ENCODE measurements at regions not wholly inside any gene's neighbourhood (a gene's known extent, or its start where the extent isn't known, plus 50 kb on each side); places are given as distances from the start of the nearest gene placed in this dataset.

DNA sequence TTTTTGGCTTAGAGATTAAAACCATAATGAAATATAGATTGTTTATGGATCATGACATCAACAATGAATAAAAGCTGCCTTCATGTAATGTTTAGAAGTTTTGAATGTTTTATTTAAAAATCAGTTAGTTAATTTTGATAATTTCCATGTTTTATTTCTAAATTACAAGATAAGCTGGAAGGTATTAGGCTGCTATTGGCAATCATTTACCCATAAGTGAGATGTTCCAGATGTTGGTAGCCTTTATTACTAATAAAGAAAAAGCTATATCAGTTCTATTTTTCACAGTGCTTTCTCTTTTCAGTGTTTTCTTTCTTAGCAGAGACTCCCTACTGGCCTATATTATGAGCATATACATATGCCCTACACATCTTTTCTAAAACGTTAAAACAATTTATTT is 347.0 kb downstream of the CSNK1G3 start:
- intact Hi-C loops (cut with DNase I, micrococcal nuclease), result no loop called here
- no peak for DNase-seq
- Histone ChIP-seq H3K36me3 (ENCODE audit: low read depth) (no peaks in the 10 kb centered on the region), H3K4me1 (ENCODE audit: low read depth) (no peaks in the 10 kb centered on the region), H3K4me3 (no peak overlapping the region), H3K9me3 (no peaks in the 10 kb centered on the region)
- TF ChIP-seq, protein P1, sequence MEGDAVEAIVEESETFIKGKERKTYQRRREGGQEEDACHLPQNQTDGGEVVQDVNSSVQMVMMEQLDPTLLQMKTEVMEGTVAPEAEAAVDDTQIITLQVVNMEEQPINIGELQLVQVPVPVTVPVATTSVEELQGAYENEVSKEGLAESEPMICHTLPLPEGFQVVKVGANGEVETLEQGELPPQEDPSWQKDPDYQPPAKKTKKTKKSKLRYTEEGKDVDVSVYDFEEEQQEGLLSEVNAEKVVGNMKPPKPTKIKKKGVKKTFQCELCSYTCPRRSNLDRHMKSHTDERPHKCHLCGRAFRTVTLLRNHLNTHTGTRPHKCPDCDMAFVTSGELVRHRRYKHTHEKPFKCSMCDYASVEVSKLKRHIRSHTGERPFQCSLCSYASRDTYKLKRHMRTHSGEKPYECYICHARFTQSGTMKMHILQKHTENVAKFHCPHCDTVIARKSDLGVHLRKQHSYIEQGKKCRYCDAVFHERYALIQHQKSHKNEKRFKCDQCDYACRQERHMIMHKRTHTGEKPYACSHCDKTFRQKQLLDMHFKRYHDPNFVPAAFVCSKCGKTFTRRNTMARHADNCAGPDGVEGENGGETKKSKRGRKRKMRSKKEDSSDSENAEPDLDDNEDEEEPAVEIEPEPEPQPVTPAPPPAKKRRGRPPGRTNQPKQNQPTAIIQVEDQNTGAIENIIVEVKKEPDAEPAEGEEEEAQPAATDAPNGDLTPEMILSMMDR (IDR thresholded peaks at IDR 0.05), result no peak
- no peak for ATAC-seq

DNA sequence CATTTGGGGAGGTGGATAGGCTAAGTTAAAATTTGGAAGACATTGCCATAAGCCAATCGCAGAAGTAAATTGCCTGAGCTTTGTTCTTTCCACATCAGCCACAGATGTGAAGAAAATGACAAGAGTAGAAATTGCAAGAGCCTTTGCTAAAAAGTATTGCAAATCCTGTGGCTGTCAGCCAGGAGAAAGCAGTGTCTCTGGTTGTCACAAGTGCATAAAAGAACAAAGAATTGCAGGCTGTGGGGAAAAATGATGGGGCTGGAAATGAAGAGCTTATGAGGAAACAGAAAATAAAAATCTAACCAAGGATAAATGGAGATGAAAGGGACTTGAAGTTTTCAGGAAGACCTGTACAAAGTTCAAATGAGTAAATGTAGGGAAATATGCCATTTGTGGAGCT is 344.8 kb downstream of the CSNK1G3 start:
- Histone ChIP-seq H3K4me1 (ENCODE audit: low read depth) (no peaks in the 10 kb centered on the region), H3K9me3 (no peaks in the 10 kb centered on the region), H3K4me3 (no peak overlapping the region), H3K36me3 (ENCODE audit: low read depth) (no peaks in the 10 kb centered on the region)
- DNase-seq (no peak), ATAC-seq (no peak)
- intact Hi-C loops (cut with DNase I, micrococcal nuclease), result no loop called here
- TF ChIP-seq, protein P1 (IDR thresholded peaks at IDR 0.05), result no peak

DNA sequence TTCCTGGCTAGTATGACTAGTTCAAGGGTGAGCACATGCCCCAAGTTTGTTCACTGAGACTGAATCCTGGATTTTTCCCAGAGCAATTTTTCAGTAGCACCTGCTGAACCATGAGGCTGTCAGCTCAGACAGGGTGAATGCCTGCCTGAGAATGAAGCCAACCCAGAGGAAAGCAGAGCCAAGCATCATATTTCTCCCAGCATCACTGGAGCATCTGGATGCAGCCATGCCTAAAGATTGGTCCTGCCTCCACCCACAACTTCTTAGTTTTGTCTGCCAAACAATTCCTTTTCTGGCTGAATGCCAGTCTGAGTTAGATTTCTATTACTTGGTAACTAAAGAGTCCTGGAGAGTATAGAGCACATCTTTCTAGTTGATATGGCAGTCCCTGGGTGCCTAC is 343.6 kb downstream of the CSNK1G3 start:
- DNase-seq (no peak), ATAC-seq (no peak)
- no peaks in the 10 kb centered on the region for H3K36me3 ChIP-seq (ENCODE audit: low read depth)
- no peaks in the 10 kb centered on the region for H3K9me3 ChIP-seq
- intact Hi-C loops (cut with DNase I, micrococcal nuclease), result no loop called here
- H3K4me3 ChIP-seq, result no peak overlapping the region
- TF ChIP-seq, protein P1 (IDR thresholded peaks at IDR 0.05), result no peak
- no peaks in the 10 kb centered on the region for H3K4me1 ChIP-seq (ENCODE audit: low read depth)

DNA sequence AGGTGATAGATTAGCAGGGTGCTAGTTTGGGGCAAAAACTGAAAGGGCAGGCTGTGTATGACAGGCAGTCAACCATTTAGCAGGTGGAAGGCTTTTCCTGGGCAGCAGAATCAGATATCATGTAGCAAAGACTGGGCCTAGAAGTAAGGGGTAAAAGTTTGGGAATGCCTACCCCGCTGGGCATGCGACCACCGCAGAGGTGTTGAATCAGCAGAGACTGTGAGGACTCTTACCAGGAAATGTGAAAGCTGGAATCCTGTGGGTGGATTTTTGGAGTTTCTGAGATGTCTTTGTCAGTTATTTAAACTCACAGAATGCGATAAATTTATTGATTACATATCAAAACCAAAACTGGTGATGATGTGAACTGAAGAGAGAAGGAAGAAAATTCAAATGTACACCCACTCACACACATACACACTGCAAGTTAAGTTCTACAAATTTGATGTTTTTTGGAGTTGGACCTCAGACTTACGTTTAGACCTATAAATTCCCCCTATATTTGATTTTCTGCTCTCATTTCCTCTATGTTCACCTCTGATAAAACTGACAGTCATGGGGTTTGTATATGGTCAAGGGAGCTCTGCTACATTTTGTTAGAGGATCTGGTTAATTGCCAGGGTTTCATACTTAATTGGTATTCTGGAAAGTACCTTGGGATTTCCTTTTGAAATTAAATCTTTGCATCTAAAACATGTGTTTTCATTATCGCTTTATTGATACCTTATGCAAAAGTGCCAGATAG is 333.6 kb downstream of the CSNK1G3 start:
- no peaks in the 10 kb centered on the region for H3K4me1 ChIP-seq (ENCODE audit: low read depth)
- H3K36me3 ChIP-seq (ENCODE audit: low read depth), result no peaks in the 10 kb centered on the region
- TF ChIP-seq, protein P1 (IDR thresholded peaks at IDR 0.05), result no peak
- intact Hi-C loops (cut with DNase I, micrococcal nuclease), result no loop called here
- H3K4me3 ChIP-seq, result no peak overlapping the region
- no peak for DNase-seq
- no peak for ATAC-seq
- H3K9me3 ChIP-seq, result no peaks in the 10 kb centered on the region

DNA sequence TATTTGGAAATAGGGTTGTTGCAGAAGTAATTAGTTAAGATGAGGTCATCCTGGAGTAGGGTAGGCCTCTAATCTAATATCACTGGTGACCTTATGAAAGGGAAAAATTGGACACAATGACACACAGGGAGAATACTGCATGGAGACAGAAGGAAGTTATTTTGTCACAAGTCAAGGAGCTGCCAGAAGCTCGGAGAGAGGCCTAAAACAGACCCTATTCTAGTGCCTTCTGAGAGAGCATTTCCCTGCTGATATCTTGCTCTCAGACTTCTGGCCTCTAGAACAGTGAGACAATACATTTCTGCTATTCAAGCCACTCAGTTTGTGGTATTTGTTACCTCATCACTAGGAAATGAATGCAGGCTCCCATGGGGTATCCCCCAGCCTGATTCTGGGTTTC is 332.9 kb downstream of the CSNK1G3 start:
- no peaks in the 10 kb centered on the region for H3K36me3 ChIP-seq (ENCODE audit: low read depth)
- DNase-seq (no peak), ATAC-seq (no peak)
- H3K4me3 ChIP-seq, result no peak overlapping the region
- intact Hi-C loops (cut with DNase I, micrococcal nuclease), result no loop called here
- no peaks in the 10 kb centered on the region for H3K9me3 ChIP-seq
- no peaks in the 10 kb centered on the region for H3K4me1 ChIP-seq (ENCODE audit: low read depth)
- TF ChIP-seq, protein P1 (IDR thresholded peaks at IDR 0.05), result no peak

DNA sequence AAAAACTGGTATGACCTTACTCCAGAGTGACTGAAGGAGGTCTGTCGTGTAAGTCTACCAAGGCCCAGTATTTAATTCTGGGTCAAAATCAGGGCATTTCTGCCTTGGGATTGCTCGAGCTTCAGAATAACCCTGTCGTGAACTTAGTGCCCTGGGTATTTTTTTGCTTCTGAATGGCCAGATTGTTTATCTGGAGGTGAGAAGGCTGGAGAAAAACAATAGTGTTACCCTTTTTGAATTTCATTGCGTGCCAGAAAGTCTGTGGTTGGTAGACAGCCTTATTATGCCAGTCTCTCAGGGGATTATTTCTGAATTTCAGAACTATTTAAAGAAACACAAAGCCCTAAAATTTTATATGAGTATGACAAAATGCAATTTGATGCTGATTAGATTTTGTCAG is 323.4 kb downstream of the CSNK1G3 start:
- no peaks in the 10 kb centered on the region for H3K4me1 ChIP-seq (ENCODE audit: low read depth)
- TF ChIP-seq, protein P1 (IDR thresholded peaks at IDR 0.05), result no peak
- ATAC-seq, result no peak

More for the DNA sequence above, 323.4 kb downstream of the CSNK1G3 start:
- H3K9me3 ChIP-seq, result no peaks in the 10 kb centered on the region
- no peaks in the 10 kb centered on the region for H3K36me3 ChIP-seq (ENCODE audit: low read depth)
- H3K4me3 ChIP-seq, result no peak overlapping the region
- no peak for DNase-seq
- intact Hi-C loops (cut with DNase I, micrococcal nuclease), result no loop called here

Measured in mucosa of descending colon (tissue), 3 donors.